Activated CD4-positive, alpha-beta memory T cell treated with anti-CD3 and anti-CD28 coated beads for 36 hours (primary cell): ENCODE measurements at regions not wholly inside any gene's neighbourhood (a gene's known extent, or its start where the extent isn't known, plus 50 kb on each side); places are given as distances from the start of the nearest gene placed in this dataset.
"Not testable (repeated sequence)": the region's sequence is repeated elsewhere in the genome, so short reads cannot be mapped to it uniquely, and the experiment has no call there.

ENCODE experiments used
- CTCF ChIA-PET: fragments of 350-600 bp; sonication (Branson Sonifier 250); formaldehyde crosslinking; loops from one replicate; lab custom pipeline; 2021; ENCODE audit warnings: antibody characterized with exemption, inconsistent platforms; lab: Charles Lee
- POLR2A ChIA-PET: fragments of 350-600 bp; sonication (Branson Sonifier 250); formaldehyde crosslinking; loops from one replicate; lab custom pipeline; 2021; ENCODE audit warnings: antibody characterized with exemption; lab: Charles Lee
- DNase-seq: peaks from one replicate; pipeline ENCODE4 v3.0.0-alpha.2; 2020
- H3K27ac Mint-ChIP-seq: one replicate; pipeline ENCODE4 v1.8.0; 2021; ENCODE audit warnings: mixed read lengths
- H3K27me3 Mint-ChIP-seq: one replicate; pipeline ENCODE4 v1.8.0; 2021; ENCODE audit warnings: mixed read lengths
- H3K36me3 Mint-ChIP-seq: one replicate; pipeline ENCODE4 v1.8.0; 2021; ENCODE audit warnings: mixed read lengths
- H3K4me1 Mint-ChIP-seq: one replicate; pipeline ENCODE4 v1.8.0; 2021; ENCODE audit warnings: low read depth, mixed read lengths
- H3K4me3 Mint-ChIP-seq: one replicate; pipeline ENCODE4 v1.8.0; 2021; ENCODE audit warnings: mild to moderate bottlenecking, mixed read lengths
- H3K9me3 Mint-ChIP-seq: one replicate; pipeline ENCODE4 v1.8.0; 2021; ENCODE audit warnings: mixed read lengths
- intact Hi-C: fragments of 100-400 bp; cut with micrococcal nuclease; formaldehyde crosslinking; loops from one replicate; pipeline ENCODE4 v1.15.1; 2023

DNA sequence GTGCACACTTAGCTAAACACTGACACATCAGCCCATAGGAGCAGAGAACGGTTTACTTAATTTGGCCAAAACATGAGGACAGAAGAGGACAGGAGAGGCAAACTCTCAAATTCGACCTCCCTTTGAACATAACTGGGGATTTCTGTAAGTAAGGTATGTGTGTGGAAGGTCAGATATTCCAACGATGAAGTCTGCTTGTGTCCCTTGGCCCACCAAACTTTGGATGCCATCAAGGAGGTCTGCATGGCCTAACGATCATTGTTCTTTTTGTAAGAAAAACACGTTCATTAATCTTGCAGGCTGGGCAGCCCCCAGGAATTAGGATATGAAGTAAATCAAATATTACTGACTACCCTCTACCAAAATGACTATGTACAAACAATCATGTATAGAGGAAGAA, 908.5 kb upstream of the ATXN7L3B start:
- DNase-seq: no peak
- H3K9me3 Mint-ChIP-seq: no peaks in the 10 kb centered on the region
- no peaks in the 10 kb centered on the region for H3K27me3 Mint-ChIP-seq
- intact Hi-C loops: no loop called here
- H3K36me3 Mint-ChIP-seq: no peaks in the 10 kb centered on the region
- no peak overlapping the region for H3K4me3 Mint-ChIP-seq
- H3K4me1 Mint-ChIP-seq: no peaks in the 10 kb centered on the region
- POLR2A ChIA-PET: no interaction called here
- H3K27ac Mint-ChIP-seq: no peak overlapping the region
- CTCF ChIA-PET: no interaction called here

GRCh38 chr12:73629893-73630831, 907.5 kb upstream of the ATXN7L3B start:
- DNase-seq: no peak
- intact Hi-C loops: no loop called here
- Mint-ChIP-seq H3K27me3 (no peaks in the 10 kb centered on the region), H3K4me3 (no peak overlapping the region), H3K4me1 (no peaks in the 10 kb centered on the region), H3K9me3 (no peaks in the 10 kb centered on the region), H3K27ac (no peak overlapping the region), H3K36me3 (no peaks in the 10 kb centered on the region)
- ChIA-PET CTCF (no interaction called here), POLR2A (no interaction called here)

DNA sequence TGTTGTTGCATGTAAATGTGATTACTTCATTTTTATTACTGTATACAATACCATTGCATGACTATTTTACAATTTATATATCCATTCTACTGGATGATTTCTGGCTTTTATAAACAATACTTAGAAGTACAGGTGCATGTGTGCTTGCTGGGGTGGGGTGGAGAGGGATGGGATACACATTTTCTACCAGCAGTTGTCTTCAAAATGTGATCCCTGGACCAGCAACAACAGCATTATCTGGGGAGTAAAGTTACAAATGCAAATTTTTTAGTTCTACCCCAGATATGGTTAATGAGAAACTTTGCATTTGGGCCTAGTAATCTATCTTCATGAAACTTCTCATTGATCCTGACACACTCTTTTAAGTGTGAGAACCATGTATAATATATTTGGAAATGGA, 905.4 kb upstream of the ATXN7L3B start:
- H3K27me3 Mint-ChIP-seq: no peaks in the 10 kb centered on the region
- POLR2A ChIA-PET: no interaction called here
- H3K4me3 Mint-ChIP-seq: no peak overlapping the region
- no peaks in the 10 kb centered on the region for H3K36me3 Mint-ChIP-seq
- no peak overlapping the region for H3K27ac Mint-ChIP-seq
- H3K4me1 Mint-ChIP-seq: no peaks in the 10 kb centered on the region
- DNase-seq: no peak
- CTCF ChIA-PET: no interaction called here
- intact Hi-C loops: no loop called here
- no peaks in the 10 kb centered on the region for H3K9me3 Mint-ChIP-seq

DNA sequence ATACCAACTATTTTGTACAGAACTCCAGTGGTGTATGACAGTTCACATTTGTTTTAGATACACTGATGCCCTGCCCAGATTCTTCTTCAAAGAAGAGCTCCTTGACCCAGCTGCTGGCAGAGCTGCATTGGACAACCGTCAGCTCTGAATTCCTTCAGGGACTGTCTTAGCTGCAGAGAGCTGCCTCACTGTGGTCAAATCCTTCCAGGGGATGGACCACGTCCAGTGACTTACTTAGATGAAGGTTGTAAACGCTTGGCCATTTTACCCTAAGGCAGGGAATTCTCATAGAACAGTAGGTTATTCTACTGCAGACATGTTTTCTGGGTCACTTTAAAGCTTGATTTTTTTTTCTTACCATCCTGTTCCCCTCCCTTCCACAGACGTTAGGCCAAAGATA, 905.0 kb upstream of the ATXN7L3B start:
- no peak for DNase-seq
- Mint-ChIP-seq H3K4me3 (no peak overlapping the region), H3K27me3 (no peaks in the 10 kb centered on the region), H3K4me1 (no peaks in the 10 kb centered on the region), H3K27ac (no peak overlapping the region), H3K36me3 (no peaks in the 10 kb centered on the region), H3K9me3 (no peaks in the 10 kb centered on the region)
- ChIA-PET CTCF (no interaction called here), POLR2A (no interaction called here)
- intact Hi-C loops: no loop called here

- H3K4me3 Mint-ChIP-seq, H3K9me3 Mint-ChIP-seq, H3K36me3 Mint-ChIP-seq, H3K27me3 Mint-ChIP-seq, H3K27ac Mint-ChIP-seq, POLR2A ChIA-PET, CTCF ChIA-PET, DNase-seq, intact Hi-C loops, H3K4me1 Mint-ChIP-seq: not testable (repeated sequence)
Measured at GRCh38 chr12:73639397-73639796, 898.2 kb upstream of the ATXN7L3B start.

DNA sequence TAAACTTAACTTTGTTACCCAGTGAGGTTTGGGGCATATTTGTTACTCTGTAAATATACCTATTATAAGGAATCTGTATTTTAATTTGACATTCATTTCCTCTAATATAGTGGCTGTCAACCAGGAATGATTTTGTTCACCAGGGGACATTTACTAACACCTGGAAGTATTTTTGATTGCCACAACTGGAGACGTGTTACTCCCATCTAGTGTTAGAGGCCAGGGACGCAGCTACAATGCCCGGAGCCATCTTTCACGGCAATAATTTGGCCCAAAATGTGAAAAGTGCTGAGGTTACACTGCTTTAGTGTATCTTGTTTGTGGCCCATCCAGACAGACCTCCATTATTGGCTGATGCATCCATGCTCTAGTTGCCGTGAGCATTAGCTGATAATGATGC, 881.3 kb upstream of the ATXN7L3B start:
- no peak overlapping the region for H3K4me3 Mint-ChIP-seq
- no peak for DNase-seq
- intact Hi-C loops: no loop called here
- ChIA-PET POLR2A (no interaction called here), CTCF (no interaction called here)
- H3K27ac Mint-ChIP-seq: no peak overlapping the region
- H3K9me3 Mint-ChIP-seq: peaks cover 18% of the 10 kb centered on the region
- H3K4me1 Mint-ChIP-seq: no peaks in the 10 kb centered on the region
- H3K36me3 Mint-ChIP-seq: no peaks in the 10 kb centered on the region
- H3K27me3 Mint-ChIP-seq: no peaks in the 10 kb centered on the region

DNA sequence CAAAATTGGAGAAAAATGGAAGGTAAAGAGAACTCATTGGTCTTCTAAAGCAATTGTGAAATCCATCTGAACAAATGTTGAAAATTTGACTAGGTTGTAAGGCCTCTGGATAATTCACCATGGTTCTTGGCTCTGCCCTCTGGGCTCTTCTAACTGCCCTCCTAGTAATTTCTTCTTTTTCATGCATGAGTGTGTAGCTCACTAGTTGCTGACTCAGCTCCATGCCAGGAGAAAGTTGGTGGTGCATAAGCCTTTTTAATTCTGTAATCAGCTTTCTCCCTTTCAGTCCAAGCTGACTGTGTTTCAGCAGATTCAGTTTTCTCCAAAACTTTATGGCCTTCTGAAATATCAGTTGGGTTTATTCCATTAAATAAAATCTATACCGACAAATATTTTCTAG, 877.8 kb upstream of the ATXN7L3B start:
- no peak for DNase-seq
- H3K4me1 Mint-ChIP-seq: no peaks in the 10 kb centered on the region
- CTCF ChIA-PET: no interaction called here
- H3K4me3 Mint-ChIP-seq: no peak overlapping the region
- intact Hi-C loops: no loop called here
- H3K9me3 Mint-ChIP-seq: no peaks in the 10 kb centered on the region
- H3K27ac Mint-ChIP-seq: no peak overlapping the region
- POLR2A ChIA-PET: no interaction called here
- H3K36me3 Mint-ChIP-seq: no peaks in the 10 kb centered on the region
- no peaks in the 10 kb centered on the region for H3K27me3 Mint-ChIP-seq

- Mint-ChIP-seq H3K36me3 (no peaks in the 10 kb centered on the region), H3K4me3 (no peak overlapping the region), H3K4me1 (no peaks in the 10 kb centered on the region), H3K27me3 (no peaks in the 10 kb centered on the region), H3K27ac (no peak overlapping the region), H3K9me3 (no peaks in the 10 kb centered on the region)
- DNase-seq: no peak
- ChIA-PET POLR2A (no interaction called here), CTCF (no interaction called here)
- intact Hi-C loops: no loop called here
Measured at GRCh38 chr12:73665193-73665592, 872.4 kb upstream of the ATXN7L3B start.

- H3K9me3 Mint-ChIP-seq, CTCF ChIA-PET, H3K36me3 Mint-ChIP-seq, POLR2A ChIA-PET, DNase-seq, H3K27ac Mint-ChIP-seq, H3K4me1 Mint-ChIP-seq, H3K4me3 Mint-ChIP-seq, intact Hi-C loops, H3K27me3 Mint-ChIP-seq: not testable (repeated sequence)
Measured at GRCh38 chr12:73671550-73671949, 866.1 kb upstream of the ATXN7L3B start.

GRCh38 chr12:73677520-73678291, 859.9 kb upstream of the ATXN7L3B start:
- Mint-ChIP-seq H3K27me3 (no peaks in the 10 kb centered on the region), H3K4me1 (no peaks in the 10 kb centered on the region), H3K9me3 (peaks cover 9% of the 10 kb centered on the region), H3K27ac (no peak overlapping the region), H3K36me3 (no peaks in the 10 kb centered on the region), H3K4me3 (no peak overlapping the region)
- intact Hi-C loops: no loop called here
- CTCF ChIA-PET: no interaction called here
- POLR2A ChIA-PET: no interaction called here
- DNase-seq: no peak

GRCh38 chr12:73678335-73678734, 859.3 kb upstream of the ATXN7L3B start:
- no peak overlapping the region for H3K4me3 Mint-ChIP-seq
- peaks cover 9% of the 10 kb centered on the region for H3K9me3 Mint-ChIP-seq
- CTCF ChIA-PET: no interaction called here
- intact Hi-C loops: no loop called here
- POLR2A ChIA-PET: no interaction called here
- no peak overlapping the region for H3K27ac Mint-ChIP-seq
- no peaks in the 10 kb centered on the region for H3K36me3 Mint-ChIP-seq
- no peaks in the 10 kb centered on the region for H3K27me3 Mint-ChIP-seq
- no peaks in the 10 kb centered on the region for H3K4me1 Mint-ChIP-seq
- no peak for DNase-seq

DNA sequence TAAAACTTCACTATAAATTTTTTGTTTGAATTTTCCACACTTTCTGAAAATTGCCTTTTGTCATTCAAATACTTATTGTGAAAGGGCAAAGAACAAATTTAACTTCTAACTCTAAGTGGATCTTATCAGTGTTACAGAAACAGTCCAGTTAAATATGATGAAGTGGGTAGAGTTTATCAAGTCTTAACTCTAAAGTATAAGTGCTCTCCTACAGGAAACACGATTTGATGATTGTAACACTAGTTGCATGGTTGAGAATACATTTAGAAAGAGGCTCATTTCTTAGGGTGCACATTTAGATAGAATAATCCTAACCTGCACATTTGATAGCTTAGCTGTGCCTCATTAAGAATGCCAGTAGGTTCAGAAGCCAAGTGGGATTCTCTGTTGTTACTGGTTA, 838.3 kb upstream of the ATXN7L3B start:
- H3K36me3 Mint-ChIP-seq: no peaks in the 10 kb centered on the region
- H3K4me3 Mint-ChIP-seq: no peak overlapping the region
- ChIA-PET CTCF (no interaction called here), POLR2A (no interaction called here)
- no peaks in the 10 kb centered on the region for H3K27me3 Mint-ChIP-seq
- no peak overlapping the region for H3K27ac Mint-ChIP-seq
- H3K4me1 Mint-ChIP-seq: no peaks in the 10 kb centered on the region
- no peak for DNase-seq
- intact Hi-C loops: no loop called here
- no peaks in the 10 kb centered on the region for H3K9me3 Mint-ChIP-seq

- ChIA-PET POLR2A (no interaction called here), CTCF (no interaction called here)
- no peak overlapping the region for H3K27ac Mint-ChIP-seq
- H3K4me1 Mint-ChIP-seq: no peaks in the 10 kb centered on the region
- intact Hi-C loops: no loop called here
- DNase-seq: no peak
- no peaks in the 10 kb centered on the region for H3K9me3 Mint-ChIP-seq
- no peaks in the 10 kb centered on the region for H3K27me3 Mint-ChIP-seq
- H3K4me3 Mint-ChIP-seq: no peak overlapping the region
- no peaks in the 10 kb centered on the region for H3K36me3 Mint-ChIP-seq
Measured at GRCh38 chr12:73714655-73715054, 823.0 kb upstream of the ATXN7L3B start.
